IgD-negative memory B cell (primary cell): ENCODE measurements at regions not wholly inside any gene's neighbourhood (a gene's known extent, or its start where the extent isn't known, plus 50 kb on each side); places are given as distances from the start of the nearest gene placed in this dataset.
"Not testable (repeated sequence)": the region's sequence is repeated elsewhere in the genome, so short reads cannot be mapped to it uniquely, and the experiment has no call there.

ENCODE experiments used
- H3K27ac Mint-ChIP-seq, 3 donors: one replicate each; pipeline ENCODE4 v1.8.0; 2020 to 2022; ENCODE audit warnings: mild to moderate bottlenecking in 3 of 3, mixed read lengths in 3 of 3, moderate library complexity in 1 of 3
- H3K27me3 Mint-ChIP-seq: one replicate; pipeline ENCODE4 v1.8.0; 2021; ENCODE audit warnings: mixed read lengths
- H3K36me3 Mint-ChIP-seq: one replicate; pipeline ENCODE4 v1.8.0; 2020; ENCODE audit warnings: mild to moderate bottlenecking, mixed read lengths
- H3K4me1 Mint-ChIP-seq, 3 donors: one replicate each; pipeline ENCODE4 v1.8.0; 2020 to 2022; ENCODE audit warnings: mixed read lengths in 3 of 3, mild to moderate bottlenecking in 1 of 3
- H3K4me3 Mint-ChIP-seq, 4 donors: one replicate each; pipeline ENCODE4 v1.8.0; 2020 to 2022; ENCODE audit warnings: mild to moderate bottlenecking in 4 of 4, mixed read lengths in 4 of 4, moderate library complexity in 3 of 4
- H3K9me3 Mint-ChIP-seq, 3 donors: one replicate each; pipeline ENCODE4 v1.8.0; 2020 to 2021; ENCODE audit warnings: mixed read lengths in 3 of 3, mild to moderate bottlenecking in 1 of 3

- Mint-ChIP-seq H3K36me3 (no peaks in the 10 kb centered on the region), H3K27me3 (no peaks in the 10 kb centered on the region), H3K4me3 (no peak overlapping the region), H3K4me1 (no peaks in the 10 kb centered on the region), H3K27ac (no peak overlapping the region), H3K9me3 (peaks cover 0 to 6% (median 0%) of the 10 kb centered on the region in 3 donors)
Measured at GRCh38 chr20:22052025-22052650, 346.7 kb downstream of the PAX1 start.

GRCh38 chr20:22045956-22046507 is 340.6 kb downstream of the PAX1 start:
- not testable (repeated sequence) for H3K36me3 Mint-ChIP-seq, H3K4me1 Mint-ChIP-seq, H3K4me3 Mint-ChIP-seq, H3K27me3 Mint-ChIP-seq, H3K27ac Mint-ChIP-seq, H3K9me3 Mint-ChIP-seq

GRCh38 chr20:22027423-22027822 is 322.0 kb downstream of the PAX1 start:
- no peak overlapping the region for H3K4me3 Mint-ChIP-seq
- no peaks in the 10 kb centered on the region for H3K27me3 Mint-ChIP-seq
- H3K9me3 Mint-ChIP-seq, result peaks cover 3 to 8% (median 6%) of the 10 kb centered on the region in 3 donors
- H3K27ac Mint-ChIP-seq, result no peak overlapping the region
- no peaks in the 10 kb centered on the region for H3K4me1 Mint-ChIP-seq
- H3K36me3 Mint-ChIP-seq, result no peaks in the 10 kb centered on the region

- Mint-ChIP-seq H3K36me3 (no peaks in the 10 kb centered on the region), H3K9me3 (peaks cover 4 to 6% (median 5%) of the 10 kb centered on the region in 3 donors), H3K27ac (no peak overlapping the region), H3K4me3 (no peak overlapping the region), H3K4me1 (no peaks in the 10 kb centered on the region), H3K27me3 (no peaks in the 10 kb centered on the region)
Measured at GRCh38 chr20:22020201-22020600, 314.7 kb downstream of the PAX1 start.

- no peak overlapping the region for H3K27ac Mint-ChIP-seq
- no peaks in the 10 kb centered on the region for H3K4me1 Mint-ChIP-seq
Measured at GRCh38 chr20:22008456-22008855, 303.0 kb downstream of the PAX1 start.

GRCh38 chr20:22006306-22006705 is 300.8 kb downstream of the PAX1 start:
- H3K9me3 Mint-ChIP-seq, result peaks cover 3 to 8% (median 4%) of the 10 kb centered on the region in 3 donors
- no peaks in the 10 kb centered on the region for H3K27me3 Mint-ChIP-seq
- no peaks in the 10 kb centered on the region for H3K4me1 Mint-ChIP-seq
- H3K4me3 Mint-ChIP-seq, result no peak overlapping the region
- H3K36me3 Mint-ChIP-seq, result no peaks in the 10 kb centered on the region
- H3K27ac Mint-ChIP-seq, result no peak overlapping the region

More at GRCh38 chr20:22008456-22008855, 303.0 kb downstream of the PAX1 start:
- peaks cover 0 to 8% (median 4%) of the 10 kb centered on the region in 3 donors for H3K9me3 Mint-ChIP-seq
- H3K36me3 Mint-ChIP-seq, result no peaks in the 10 kb centered on the region
- H3K27me3 Mint-ChIP-seq, result no peaks in the 10 kb centered on the region
- peak overlapping the region in 1 of 4 donors; percentile 21 for H3K4me3 Mint-ChIP-seq

GRCh38 chr20:22005535-22005934 is 300.1 kb downstream of the PAX1 start:
- Mint-ChIP-seq H3K9me3 (peaks cover 3 to 8% (median 4%) of the 10 kb centered on the region in 3 donors), H3K4me1 (no peaks in the 10 kb centered on the region)

GRCh38 chr20:22004946-22005345 is 299.5 kb downstream of the PAX1 start:
- Mint-ChIP-seq H3K4me3 (no peak overlapping the region), H3K27ac (no peak overlapping the region), H3K27me3 (no peaks in the 10 kb centered on the region), H3K9me3 (peaks cover 4 to 8% (median 4%) of the 10 kb centered on the region in 3 donors), H3K4me1 (no peaks in the 10 kb centered on the region), H3K36me3 (no peaks in the 10 kb centered on the region)

More at GRCh38 chr20:22005535-22005934, 300.1 kb downstream of the PAX1 start:
- no peaks in the 10 kb centered on the region for H3K36me3 Mint-ChIP-seq
- no peak overlapping the region for H3K27ac Mint-ChIP-seq
- H3K27me3 Mint-ChIP-seq, result no peaks in the 10 kb centered on the region
- no peak overlapping the region for H3K4me3 Mint-ChIP-seq

- Mint-ChIP-seq H3K9me3 (peaks cover 5 to 8% (median 6%) of the 10 kb centered on the region in 3 donors), H3K27me3 (no peaks in the 10 kb centered on the region), H3K4me1 (no peaks in the 10 kb centered on the region), H3K4me3 (no peak overlapping the region), H3K27ac (no peak overlapping the region), H3K36me3 (no peaks in the 10 kb centered on the region)
Measured at GRCh38 chr20:22003680-22004079, 298.2 kb downstream of the PAX1 start.

- H3K36me3 Mint-ChIP-seq, result no peaks in the 10 kb centered on the region
- no peak overlapping the region for H3K4me3 Mint-ChIP-seq
- H3K4me1 Mint-ChIP-seq, result no peaks in the 10 kb centered on the region
- H3K9me3 Mint-ChIP-seq, result peaks cover 0 to 7% (median 5%) of the 10 kb centered on the region in 3 donors
- no peaks in the 10 kb centered on the region for H3K27me3 Mint-ChIP-seq
- H3K27ac Mint-ChIP-seq, result no peak overlapping the region
Measured at GRCh38 chr20:22001886-22002285, 296.4 kb downstream of the PAX1 start.

- H3K27me3 Mint-ChIP-seq, result no peaks in the 10 kb centered on the region
- peaks cover 4 to 13% (median 5%) of the 10 kb centered on the region in 3 donors for H3K9me3 Mint-ChIP-seq
- H3K4me1 Mint-ChIP-seq, result no peaks in the 10 kb centered on the region
- H3K36me3 Mint-ChIP-seq, result no peaks in the 10 kb centered on the region
- H3K4me3 Mint-ChIP-seq, result no peak overlapping the region
- H3K27ac Mint-ChIP-seq, result no peak overlapping the region
Measured at GRCh38 chr20:21995461-21995860, 290.0 kb downstream of the PAX1 start.

- H3K27me3 Mint-ChIP-seq, result no peaks in the 10 kb centered on the region
- no peak overlapping the region for H3K27ac Mint-ChIP-seq
- no peaks in the 10 kb centered on the region for H3K36me3 Mint-ChIP-seq
- H3K4me3 Mint-ChIP-seq, result no peak overlapping the region
- H3K9me3 Mint-ChIP-seq, result peaks cover 3 to 11% (median 5%) of the 10 kb centered on the region in 3 donors
- no peaks in the 10 kb centered on the region for H3K4me1 Mint-ChIP-seq
Measured at GRCh38 chr20:21994203-21994602, 288.7 kb downstream of the PAX1 start.

- no peak overlapping the region for H3K4me3 Mint-ChIP-seq
- H3K27me3 Mint-ChIP-seq, result no peaks in the 10 kb centered on the region
- H3K9me3 Mint-ChIP-seq, result peaks cover 6 to 12% (median 7%) of the 10 kb centered on the region in 3 donors
- no peaks in the 10 kb centered on the region for H3K36me3 Mint-ChIP-seq
- H3K4me1 Mint-ChIP-seq, result no peaks in the 10 kb centered on the region
- no peak overlapping the region for H3K27ac Mint-ChIP-seq
Measured at GRCh38 chr20:21982559-21982958, 277.1 kb downstream of the PAX1 start.

- no peaks in the 10 kb centered on the region for H3K4me1 Mint-ChIP-seq
- H3K9me3 Mint-ChIP-seq, result peaks cover 5 to 12% (median 7%) of the 10 kb centered on the region in 3 donors
- H3K4me3 Mint-ChIP-seq, result no peak overlapping the region
- H3K36me3 Mint-ChIP-seq, result no peaks in the 10 kb centered on the region
- no peak overlapping the region for H3K27ac Mint-ChIP-seq
- H3K27me3 Mint-ChIP-seq, result no peaks in the 10 kb centered on the region
Measured at GRCh38 chr20:21981597-21982344, 276.3 kb downstream of the PAX1 start.

GRCh38 chr20:21981179-21981578 is 275.7 kb downstream of the PAX1 start:
- Mint-ChIP-seq H3K27ac (no peak overlapping the region), H3K4me1 (no peaks in the 10 kb centered on the region), H3K27me3 (no peaks in the 10 kb centered on the region), H3K36me3 (no peaks in the 10 kb centered on the region), H3K9me3 (peaks cover 5 to 12% (median 7%) of the 10 kb centered on the region in 3 donors), H3K4me3 (no peak overlapping the region)
